GM21619 (cell line): ENCODE measurements at regions not wholly inside any gene's neighbourhood (a gene's known extent, or its start where the extent isn't known, plus 50 kb on each side); places are given as distances from the start of the nearest gene placed in this dataset.
"Not testable (repeated sequence)": the region's sequence is repeated elsewhere in the genome, so short reads cannot be mapped to it uniquely, and the experiment has no call there.

ENCODE experiments used
- ATAC-seq: cut with Tn5 transposase; IDR thresholded peaks from one replicate; pipeline ENCODE4 v1.9.1; 2021; ENCODE audit not compliant: unreplicated experiment

- ATAC-seq = no peak
These were observed 96.8 kb upstream of the DOCK9 start for GRCh38 chr13:99074693-99075092.

- peak; percentile 96 for ATAC-seq
These were observed 97.7 kb upstream of the DOCK9 start for GRCh38 chr13:99075268-99076191.

GRCh38 chr13:99078017-99078771, 100.3 kb upstream of the DOCK9 start:
- ATAC-seq = no peak

DNA sequence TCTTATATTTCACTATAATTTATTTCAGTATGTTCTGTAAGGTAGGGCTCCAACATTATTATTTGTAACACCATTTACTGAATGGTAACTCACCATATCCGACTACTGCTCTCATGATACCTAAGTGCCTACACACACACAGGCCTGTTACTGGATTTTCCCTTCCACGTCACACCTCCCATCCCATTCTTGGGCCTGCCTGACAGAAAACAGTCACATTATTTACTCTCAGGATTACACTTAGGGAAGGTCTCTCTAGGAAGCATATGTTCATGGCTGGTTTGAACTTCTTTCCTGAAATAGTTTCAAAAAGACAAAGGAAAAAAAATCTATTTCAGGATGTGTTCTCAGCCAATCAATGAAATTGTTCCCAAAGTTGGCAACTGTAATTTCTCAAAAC, 102.3 kb upstream of the DOCK9 start:
- no peak for ATAC-seq

- ATAC-seq = no peak
These were observed 106.1 kb upstream of the DOCK9 start for GRCh38 chr13:99083981-99084380.

DNA sequence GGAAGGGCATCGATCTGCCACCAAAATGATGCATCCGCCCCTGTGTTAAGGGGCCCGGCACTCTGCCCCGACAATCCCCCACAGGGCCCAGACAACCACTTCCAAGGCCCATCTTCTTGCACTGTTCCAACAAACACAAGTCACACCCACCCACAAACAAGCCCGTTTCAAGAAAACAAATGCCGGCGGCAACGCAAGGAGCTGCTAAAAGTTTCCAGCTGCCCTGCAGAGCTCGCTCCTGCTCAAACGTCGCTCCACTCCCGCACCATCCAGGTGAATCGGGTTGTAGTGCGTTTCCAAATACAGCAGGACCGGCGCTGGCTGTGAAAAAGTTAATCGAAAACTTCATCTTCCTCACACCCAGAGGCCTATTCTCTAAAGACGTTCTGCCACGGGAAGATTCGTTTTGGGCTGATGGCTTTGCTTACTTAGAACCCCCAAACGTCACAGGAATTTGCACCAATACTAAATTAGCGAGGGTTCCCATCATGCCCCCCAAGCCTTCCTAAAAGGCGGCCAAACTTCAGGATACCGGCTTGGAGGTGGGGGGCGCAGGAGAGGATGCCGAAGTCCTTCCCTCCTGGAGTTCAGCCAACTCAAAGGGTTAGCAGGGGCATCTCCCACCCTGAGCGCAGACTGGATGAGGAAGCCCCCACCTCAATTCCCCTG, 107.4 kb upstream of the DOCK9 start:
- no peak for ATAC-seq

GRCh38 chr13:99085808-99086266, 108.0 kb upstream of the DOCK9 start:
- ATAC-seq = no peak

GRCh38 chr13:99086267-99087097, 108.6 kb upstream of the DOCK9 start:
- ATAC-seq = peak; percentile 35

- peak; percentile 83 for ATAC-seq
These were observed 109.5 kb upstream of the DOCK9 start for GRCh38 chr13:99087098-99087953.

- peak; percentile 28 for ATAC-seq
These were observed 110.2 kb upstream of the DOCK9 start for GRCh38 chr13:99087954-99088491.

GRCh38 chr13:99093997-99094396, 106.7 kb upstream of the UBAC2 start:
- ATAC-seq = no peak

- ATAC-seq = not testable (repeated sequence)
These were observed 98.8 kb upstream of the UBAC2 start for GRCh38 chr13:99101831-99102230.

GRCh38 chr13:99103536-99103935, 97.1 kb upstream of the UBAC2 start:
- no peak for ATAC-seq

DNA sequence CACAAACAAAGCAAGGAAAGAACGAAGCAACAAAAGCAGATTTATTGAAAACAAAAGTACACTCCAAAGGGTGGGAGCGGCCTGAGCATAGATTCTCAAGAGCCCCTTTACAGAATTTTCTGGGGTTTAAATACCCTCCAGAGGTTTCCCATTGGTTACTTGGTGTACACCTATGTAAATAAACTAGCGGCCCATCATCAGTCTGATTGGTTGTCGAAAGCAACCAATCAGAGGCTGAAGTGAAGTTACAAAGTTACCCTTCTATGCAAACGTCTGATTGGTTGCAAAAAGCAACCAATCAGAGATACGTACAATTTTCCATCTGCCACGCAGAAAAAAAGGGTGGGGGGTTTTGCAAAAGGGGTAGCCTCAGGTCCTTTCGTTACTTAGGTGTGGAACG, 96.3 kb upstream of the UBAC2 start:
- ATAC-seq = no peak

DNA sequence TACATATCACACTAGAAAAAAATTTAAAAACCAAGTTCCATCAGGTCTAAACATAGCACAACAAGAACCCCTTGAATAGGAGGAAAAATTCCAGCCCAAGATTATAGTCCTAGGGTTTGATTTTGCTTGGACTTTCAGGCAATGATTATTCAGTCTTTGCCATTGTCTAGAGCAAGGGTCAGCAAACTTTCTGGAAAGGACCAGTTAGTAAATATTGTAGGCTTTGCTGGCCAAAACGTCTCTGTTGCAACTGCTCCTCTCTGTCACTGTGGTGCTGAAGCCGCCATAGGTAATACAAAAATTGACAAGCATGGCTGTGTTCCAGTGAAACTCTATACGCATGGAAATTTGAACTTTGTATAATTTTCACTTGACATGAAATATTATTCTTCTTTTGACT, 95.5 kb upstream of the UBAC2 start:
- no peak for ATAC-seq

GRCh38 chr13:99113351-99113750, 87.3 kb upstream of the UBAC2 start:
- no peak for ATAC-seq

- ATAC-seq = no peak
These were observed 82.5 kb upstream of the UBAC2 start for GRCh38 chr13:99118179-99118578.

DNA sequence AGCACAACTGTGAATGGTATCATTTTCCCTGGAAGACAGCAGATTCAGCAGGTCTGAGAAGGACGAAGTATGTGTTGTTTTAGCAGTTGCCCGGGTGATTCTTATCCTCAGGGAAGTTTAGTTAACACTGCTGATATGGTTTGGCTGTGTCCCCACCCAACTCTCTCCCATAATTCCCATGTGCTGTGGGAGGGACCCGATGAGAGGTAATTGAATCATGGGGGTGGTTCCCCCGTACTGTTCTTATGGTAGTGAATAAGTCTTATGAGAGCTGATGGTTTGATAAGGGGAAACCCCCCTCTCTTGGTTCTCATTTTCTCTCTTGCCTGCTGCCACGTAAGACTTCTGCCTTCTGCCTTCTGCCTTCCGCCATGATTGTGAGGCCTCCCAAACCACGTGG, 81.0 kb upstream of the UBAC2 start:
- no peak for ATAC-seq

GRCh38 chr13:99120751-99121150, 79.9 kb upstream of the UBAC2 start:
- no peak for ATAC-seq
